ENCODE measurements at regions not wholly inside any gene's neighbourhood (a gene's known extent, or its start where the extent isn't known, plus 50 kb on each side); places are given as distances from the start of the nearest gene placed in this dataset. TPM values are rescaled to one million over a fixed set of nuclear protein-coding genes. Genes with fewer than 3 reads are reported as not detected.
A peak's percentile ranks its signal among the peaks of the same experiment; 100 is the strongest.

DNA sequence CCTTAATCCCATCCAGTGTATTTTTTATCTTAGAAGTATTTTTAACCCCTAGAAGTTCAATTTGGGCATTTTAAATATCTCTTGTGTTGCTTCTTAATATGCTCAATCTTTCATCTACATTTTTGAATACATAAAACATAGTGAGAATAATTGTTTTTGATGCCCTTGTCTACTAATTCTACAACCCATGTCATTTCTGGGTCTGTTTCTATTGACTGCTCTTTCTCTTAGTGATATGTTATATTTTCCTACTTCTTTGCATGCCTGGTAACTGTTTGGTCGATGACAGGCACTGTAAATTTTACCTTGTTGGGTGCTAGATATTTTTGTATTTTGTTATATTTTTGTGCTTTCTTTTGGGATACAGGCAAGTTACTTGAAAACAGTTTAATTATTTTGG, 56.3 kb downstream of the CYTL1 start:
- Histone ChIP-seq H3K4me1 (replicated peaks in 1 of 2; ENCODE audit: control insufficient read depth in 2 of 2, insufficient read depth in 2 of 2, low read length in 2 of 2) (no peaks in the 10 kb centered on the region), H4K20me1 (replicated peaks; ENCODE audit: control insufficient read depth, insufficient read depth, low read length) (no peaks in the 10 kb centered on the region), H3K9me1 (ENCODE audit: control insufficient read depth, insufficient read depth, low read length) (no peaks in the 10 kb centered on the region), H3K36me3 (ENCODE audit: control insufficient read depth, insufficient read depth, low read length) (no peaks in the 10 kb centered on the region), H3K9ac (ENCODE audit: insufficient read depth in 1 of 2, low read depth in 2 of 2, low read length in 2 of 2) (no peak overlapping the region), H3K4me2 (ENCODE audit: insufficient read depth, low read length) (no peak overlapping the region), H3K79me2 (ENCODE audit: control insufficient read depth, insufficient read depth, low read length) (no peaks in the 10 kb centered on the region), H3K27me3 (ENCODE audit: control insufficient read depth in 2 of 2, insufficient read depth in 2 of 2, low read length in 2 of 2) (no peaks in the 10 kb centered on the region), H3K4me3 (no peak overlapping the region), H3K27ac (ENCODE audit: extremely low read depth, low read depth, low read length) (no peak overlapping the region), H2AFZ (ENCODE audit: low read depth, low read length) (no peak overlapping the region), H3K9me3 (replicated peaks; ENCODE audit: control insufficient read depth, insufficient read depth, low read depth, low read length) (no peaks in the 10 kb centered on the region; the same call in 1 of the 2 replicates)
- no peak for FAIRE-seq
- in situ Hi-C loops (cut with MboI), result no loop called here
- TF ChIP-seq, protein P1, sequence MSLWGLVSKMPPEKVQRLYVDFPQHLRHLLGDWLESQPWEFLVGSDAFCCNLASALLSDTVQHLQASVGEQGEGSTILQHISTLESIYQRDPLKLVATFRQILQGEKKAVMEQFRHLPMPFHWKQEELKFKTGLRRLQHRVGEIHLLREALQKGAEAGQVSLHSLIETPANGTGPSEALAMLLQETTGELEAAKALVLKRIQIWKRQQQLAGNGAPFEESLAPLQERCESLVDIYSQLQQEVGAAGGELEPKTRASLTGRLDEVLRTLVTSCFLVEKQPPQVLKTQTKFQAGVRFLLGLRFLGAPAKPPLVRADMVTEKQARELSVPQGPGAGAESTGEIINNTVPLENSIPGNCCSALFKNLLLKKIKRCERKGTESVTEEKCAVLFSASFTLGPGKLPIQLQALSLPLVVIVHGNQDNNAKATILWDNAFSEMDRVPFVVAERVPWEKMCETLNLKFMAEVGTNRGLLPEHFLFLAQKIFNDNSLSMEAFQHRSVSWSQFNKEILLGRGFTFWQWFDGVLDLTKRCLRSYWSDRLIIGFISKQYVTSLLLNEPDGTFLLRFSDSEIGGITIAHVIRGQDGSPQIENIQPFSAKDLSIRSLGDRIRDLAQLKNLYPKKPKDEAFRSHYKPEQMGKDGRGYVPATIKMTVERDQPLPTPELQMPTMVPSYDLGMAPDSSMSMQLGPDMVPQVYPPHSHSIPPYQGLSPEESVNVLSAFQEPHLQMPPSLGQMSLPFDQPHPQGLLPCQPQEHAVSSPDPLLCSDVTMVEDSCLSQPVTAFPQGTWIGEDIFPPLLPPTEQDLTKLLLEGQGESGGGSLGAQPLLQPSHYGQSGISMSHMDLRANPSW (CRISPR knock-in tag; IDR thresholded peaks at IDR 0.05), result no peak
- TF ChIP-seq AFF1 (IDR thresholded peaks at IDR 0.05; ENCODE audit: low read depth in 1 of 2, partially characterized antibody in 2 of 2), result peak in 1 of 2 experiments; percentile 58
- no TSS peak for BruUV-seq (replicated peaks)
- ChIA-PET CTCF (ENCODE audit: low intra/inter-chr PET ratio) (no interaction called here), POLR2A (no interaction called here)
- 0% methylated on average over 1 of the region's 1 CpG for WGBS (ENCODE audit: insufficient coverage, low coverage, missing lambda C conversion rate)
- no peak for DNase-seq (ENCODE audit: extremely low read depth in 1 of 4, low spot score in 3 of 4)
- no peak for ATAC-seq
- intact Hi-C loops (cut with micrococcal nuclease), result no loop called here

Small RNA genes in the stretch of these regions (small RNA-seq; reads per million reads assigned to genes)
- gene RN7SKP113, result not detected

Measured in K562 (cell line).